Omental fat pad (tissue), 3 donors: ENCODE measurements at regions not wholly inside any gene's neighbourhood (a gene's known extent, or its start where the extent isn't known, plus 50 kb on each side); places are given as distances from the start of the nearest gene placed in this dataset.

Source experiments
- ATAC-seq: fragments of 150-250 bp; one replicate; pipeline ENCODE4 v1.9.1; 2016; ENCODE audit warnings: mild to moderate bottlenecking, moderate library complexity; ENCODE audit not compliant: low FRiP score
- DNase-seq: peaks from one replicate; pipeline ENCODE4 v3.0.0-alpha.2; 2019; ENCODE audit warnings: low spot score
- TF ChIP-seq, protein P1 (sequence below), 3 donors: fragments of 450-650 bp; IDR thresholded peaks; one replicate each; pipeline ENCODE4 v1.5.1; 2016 to 2017; ENCODE audit warnings: antibody characterized with exemption in 3 of 3, mild to moderate bottlenecking in 3 of 3, moderate library complexity in 2 of 3

- peak; percentile 78 for ATAC-seq
- no peak for DNase-seq
- TF ChIP-seq, protein P1, sequence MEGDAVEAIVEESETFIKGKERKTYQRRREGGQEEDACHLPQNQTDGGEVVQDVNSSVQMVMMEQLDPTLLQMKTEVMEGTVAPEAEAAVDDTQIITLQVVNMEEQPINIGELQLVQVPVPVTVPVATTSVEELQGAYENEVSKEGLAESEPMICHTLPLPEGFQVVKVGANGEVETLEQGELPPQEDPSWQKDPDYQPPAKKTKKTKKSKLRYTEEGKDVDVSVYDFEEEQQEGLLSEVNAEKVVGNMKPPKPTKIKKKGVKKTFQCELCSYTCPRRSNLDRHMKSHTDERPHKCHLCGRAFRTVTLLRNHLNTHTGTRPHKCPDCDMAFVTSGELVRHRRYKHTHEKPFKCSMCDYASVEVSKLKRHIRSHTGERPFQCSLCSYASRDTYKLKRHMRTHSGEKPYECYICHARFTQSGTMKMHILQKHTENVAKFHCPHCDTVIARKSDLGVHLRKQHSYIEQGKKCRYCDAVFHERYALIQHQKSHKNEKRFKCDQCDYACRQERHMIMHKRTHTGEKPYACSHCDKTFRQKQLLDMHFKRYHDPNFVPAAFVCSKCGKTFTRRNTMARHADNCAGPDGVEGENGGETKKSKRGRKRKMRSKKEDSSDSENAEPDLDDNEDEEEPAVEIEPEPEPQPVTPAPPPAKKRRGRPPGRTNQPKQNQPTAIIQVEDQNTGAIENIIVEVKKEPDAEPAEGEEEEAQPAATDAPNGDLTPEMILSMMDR (IDR thresholded peaks at IDR 0.05): no peak
Measured at GRCh38 chr3:107263269-107264021, 113.8 kb upstream of the CCDC54 start.

GRCh38 chr3:107264888-107265287 lies 112.4 kb upstream of the CCDC54 start:
- DNase-seq (no peak), ATAC-seq (no peak)
- TF ChIP-seq, protein P1 (IDR thresholded peaks at IDR 0.05): no peak

DNA sequence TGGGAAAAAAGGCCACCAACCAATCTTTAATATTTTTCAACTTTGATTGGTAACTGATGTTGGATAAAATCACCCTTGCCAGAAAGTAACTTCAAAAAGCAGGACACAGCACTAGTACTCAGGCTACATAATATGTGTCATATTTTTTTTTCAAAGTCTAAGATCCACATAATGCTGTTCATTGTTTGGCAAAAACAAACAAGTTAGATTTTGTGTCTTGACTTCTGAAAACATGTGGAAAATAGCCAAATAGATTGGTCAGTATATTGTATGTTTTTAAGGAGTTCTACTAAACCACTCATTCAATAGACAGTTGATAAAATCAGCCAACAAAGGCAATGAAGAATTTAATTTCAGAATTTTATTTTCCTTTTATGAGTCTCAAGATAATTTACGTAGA lies 111.7 kb upstream of the CCDC54 start:
- ATAC-seq (no peak), DNase-seq (no peak)
- TF ChIP-seq, protein P1 (IDR thresholded peaks at IDR 0.05): no peak

DNA sequence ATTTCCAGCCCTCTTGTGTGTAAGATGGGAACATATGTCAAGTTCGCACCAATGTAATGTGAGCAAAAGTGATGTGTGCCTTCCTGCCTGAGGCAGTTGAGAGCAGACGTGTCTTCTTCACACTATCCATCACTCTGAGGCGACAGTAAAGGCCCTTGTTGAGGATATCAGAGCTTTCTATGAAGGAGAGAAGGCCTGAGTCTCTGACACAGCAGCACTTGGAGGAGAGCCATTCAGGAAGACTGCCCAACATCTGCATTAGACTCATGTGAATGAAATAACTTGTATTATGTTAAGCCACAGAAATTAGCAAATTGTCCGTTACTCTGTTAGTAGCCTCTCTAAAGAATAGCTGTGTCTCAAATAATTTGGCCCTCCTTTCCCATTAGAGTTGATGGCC lies 108.8 kb upstream of the CCDC54 start:
- TF ChIP-seq, protein P1 (IDR thresholded peaks at IDR 0.05): no peak
- DNase-seq (no peak), ATAC-seq (no peak)

- DNase-seq (no peak), ATAC-seq (no peak)
- TF ChIP-seq, protein P1 (IDR thresholded peaks at IDR 0.05): no peak
Measured at GRCh38 chr3:107269136-107269535, 108.1 kb upstream of the CCDC54 start.

- no peak for ATAC-seq
- TF ChIP-seq, protein P1 (IDR thresholded peaks at IDR 0.05): peak in 1 of 3 donors; percentile 9
- no peak for DNase-seq
Measured at GRCh38 chr3:107271787-107272387, 105.4 kb upstream of the CCDC54 start.

- ATAC-seq (no peak), DNase-seq (no peak)
- TF ChIP-seq, protein P1 (IDR thresholded peaks at IDR 0.05): no peak
Measured at GRCh38 chr3:107272471-107272870, 104.8 kb upstream of the CCDC54 start.
